ENCODE measurements at regions not wholly inside any gene's neighbourhood (a gene's known extent, or its start where the extent isn't known, plus 50 kb on each side); places are given as distances from the start of the nearest gene placed in this dataset.

DNA sequence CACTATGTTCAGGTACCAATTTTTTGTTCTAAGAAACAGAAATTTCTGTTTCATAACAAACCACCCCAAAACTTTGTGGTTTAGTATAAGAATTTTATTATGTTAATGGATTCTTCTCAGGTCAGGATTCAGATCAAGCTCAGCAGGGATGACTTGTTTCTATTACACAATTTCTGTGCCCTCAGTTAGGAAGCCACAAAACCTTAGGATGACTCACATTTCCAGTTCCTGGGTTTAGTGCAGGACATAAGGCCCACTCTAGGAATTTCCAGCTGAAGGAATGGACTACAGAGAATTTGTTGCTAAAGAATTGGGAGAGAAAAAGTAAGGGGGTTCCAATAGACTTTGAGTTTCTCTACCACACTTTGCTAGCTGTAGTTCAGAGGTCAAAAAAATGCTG, 629.3 kb downstream of the ANXA1 start:
- Histone ChIP-seq H3K36me3 (ENCODE audit: insufficient read depth, insufficient read length, low read length) (no peaks in the 10 kb centered on the region), H3K4me1 (ENCODE audit: insufficient read depth, insufficient read length) (no peaks in the 10 kb centered on the region), H3K4me3 (ENCODE audit: insufficient read length, low read depth) (no peak overlapping the region), H3K27me3 (ENCODE audit: insufficient read depth, insufficient read length) (no peaks in the 10 kb centered on the region), H3K9ac (ENCODE audit: insufficient read length, low read depth) (no peak overlapping the region), H3K9me3 (ENCODE audit: insufficient read depth, low read length) (no peaks in the 10 kb centered on the region)
- TF ChIP-seq ZNF274 (IDR thresholded peaks at IDR 0.05; ENCODE audit: low read depth, low read length) (no peak), YY1 (IDR thresholded peaks at IDR 0.05; ENCODE audit: insufficient read depth, insufficient read length) (no peak), SUZ12 (IDR thresholded peaks at IDR 0.05; ENCODE audit: extremely low read depth, insufficient read depth, insufficient read length) (no peak)
- DNase-seq (ENCODE audit: low read depth, low spot score) = no peak

DNA sequence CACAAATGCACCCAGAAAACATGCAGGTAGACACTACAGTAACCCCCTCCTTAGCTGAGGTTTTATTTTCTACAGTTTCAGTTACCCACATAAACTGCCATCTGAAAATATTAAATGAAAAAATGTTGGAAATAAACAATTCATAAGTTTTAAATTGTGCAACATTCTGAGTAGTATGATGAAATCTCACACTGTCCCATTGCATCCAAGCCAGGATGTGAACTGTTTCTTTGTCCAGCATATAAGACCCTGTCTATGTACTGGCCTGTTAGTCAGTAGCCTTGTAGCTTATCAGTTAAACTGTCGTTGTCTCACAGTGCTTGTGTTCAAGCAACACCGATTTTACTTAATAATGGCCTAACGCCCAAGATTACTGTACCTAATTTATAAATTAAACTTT, 630.5 kb downstream of the ANXA1 start:
- Histone ChIP-seq H3K9ac (ENCODE audit: insufficient read length, low read depth) (no peak overlapping the region), H3K4me3 (ENCODE audit: insufficient read length, low read depth) (no peak overlapping the region), H3K36me3 (ENCODE audit: insufficient read depth, insufficient read length, low read length) (no peaks in the 10 kb centered on the region), H3K4me1 (ENCODE audit: insufficient read depth, insufficient read length) (no peaks in the 10 kb centered on the region), H3K9me3 (ENCODE audit: insufficient read depth, low read length) (no peaks in the 10 kb centered on the region), H3K27me3 (ENCODE audit: insufficient read depth, insufficient read length) (no peaks in the 10 kb centered on the region)
- TF ChIP-seq SUZ12 (IDR thresholded peaks at IDR 0.05; ENCODE audit: extremely low read depth, insufficient read depth, insufficient read length) = no peak
- no peak for TF ChIP-seq YY1 (IDR thresholded peaks at IDR 0.05; ENCODE audit: insufficient read depth, insufficient read length)
- no peak for TF ChIP-seq ZNF274 (IDR thresholded peaks at IDR 0.05; ENCODE audit: low read depth, low read length)
- no peak for DNase-seq (ENCODE audit: low read depth, low spot score)

DNA sequence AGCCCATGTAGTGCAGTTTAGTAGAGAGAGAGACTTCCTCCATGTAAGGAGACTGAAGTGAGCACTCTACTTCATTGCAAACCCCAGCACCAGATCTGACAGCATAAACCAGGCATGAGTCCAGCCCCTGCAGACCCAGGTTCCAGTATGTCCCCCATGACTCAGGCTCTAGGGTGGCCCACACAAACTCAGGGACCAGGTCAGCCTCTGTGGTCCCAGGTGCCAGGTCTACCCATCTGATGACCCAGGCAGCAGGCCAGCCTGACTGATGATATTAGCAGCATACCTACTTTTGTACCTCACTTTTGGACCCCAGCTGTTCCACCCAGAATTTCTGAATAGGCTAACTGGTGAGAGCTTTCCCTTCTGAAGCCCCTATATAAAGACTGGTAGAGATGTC, 647.8 kb downstream of the ANXA1 start:
- Histone ChIP-seq H3K27me3 (ENCODE audit: insufficient read depth, insufficient read length) (no peaks in the 10 kb centered on the region), H3K36me3 (ENCODE audit: insufficient read depth, insufficient read length, low read length) (no peaks in the 10 kb centered on the region), H3K4me1 (ENCODE audit: insufficient read depth, insufficient read length) (no peaks in the 10 kb centered on the region), H3K9me3 (ENCODE audit: insufficient read depth, low read length) (no peaks in the 10 kb centered on the region), H3K9ac (ENCODE audit: insufficient read length, low read depth) (no peak overlapping the region), H3K4me3 (ENCODE audit: insufficient read length, low read depth) (no peak overlapping the region)
- TF ChIP-seq YY1 (IDR thresholded peaks at IDR 0.05; ENCODE audit: insufficient read depth, insufficient read length) = no peak
- no peak for TF ChIP-seq ZNF274 (IDR thresholded peaks at IDR 0.05; ENCODE audit: low read depth, low read length)
- no peak for TF ChIP-seq SUZ12 (IDR thresholded peaks at IDR 0.05; ENCODE audit: extremely low read depth, insufficient read depth, insufficient read length)
- DNase-seq (ENCODE audit: low read depth, low spot score) = no peak

DNA sequence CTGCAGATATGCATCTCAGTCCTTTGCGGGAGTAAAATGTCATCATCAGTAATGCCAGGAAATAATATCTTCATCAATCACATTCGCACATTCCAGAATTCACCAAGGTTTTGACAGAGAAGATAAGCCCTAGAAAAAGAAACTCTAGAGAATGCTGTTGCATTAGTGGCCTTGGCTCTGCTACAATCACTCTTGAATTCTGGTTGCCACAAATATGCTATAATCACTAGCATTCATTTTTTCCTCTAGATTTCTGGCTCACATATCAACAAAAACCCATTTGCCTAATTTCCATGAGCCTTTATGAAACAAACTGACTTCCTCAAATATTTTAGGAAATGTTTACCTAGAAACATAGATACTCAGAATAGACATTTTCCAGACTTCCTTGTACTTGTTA, 653.4 kb downstream of the ANXA1 start:
- H3K36me3 ChIP-seq (ENCODE audit: insufficient read depth, insufficient read length, low read length) = no peaks in the 10 kb centered on the region
- H3K27me3 ChIP-seq (ENCODE audit: insufficient read depth, insufficient read length) = no peaks in the 10 kb centered on the region
- H3K9me3 ChIP-seq (ENCODE audit: insufficient read depth, low read length) = no peaks in the 10 kb centered on the region
- no peak overlapping the region for H3K9ac ChIP-seq (ENCODE audit: insufficient read length, low read depth)
- TF ChIP-seq YY1 (IDR thresholded peaks at IDR 0.05; ENCODE audit: insufficient read depth, insufficient read length) = no peak
- no peak for TF ChIP-seq SUZ12 (IDR thresholded peaks at IDR 0.05; ENCODE audit: extremely low read depth, insufficient read depth, insufficient read length)
- TF ChIP-seq ZNF274 (IDR thresholded peaks at IDR 0.05; ENCODE audit: low read depth, low read length) = no peak
- H3K4me3 ChIP-seq (ENCODE audit: insufficient read length, low read depth) = no peak overlapping the region
- DNase-seq (ENCODE audit: low read depth, low spot score) = no peak
- H3K4me1 ChIP-seq (ENCODE audit: insufficient read depth, insufficient read length) = no peaks in the 10 kb centered on the region

DNA sequence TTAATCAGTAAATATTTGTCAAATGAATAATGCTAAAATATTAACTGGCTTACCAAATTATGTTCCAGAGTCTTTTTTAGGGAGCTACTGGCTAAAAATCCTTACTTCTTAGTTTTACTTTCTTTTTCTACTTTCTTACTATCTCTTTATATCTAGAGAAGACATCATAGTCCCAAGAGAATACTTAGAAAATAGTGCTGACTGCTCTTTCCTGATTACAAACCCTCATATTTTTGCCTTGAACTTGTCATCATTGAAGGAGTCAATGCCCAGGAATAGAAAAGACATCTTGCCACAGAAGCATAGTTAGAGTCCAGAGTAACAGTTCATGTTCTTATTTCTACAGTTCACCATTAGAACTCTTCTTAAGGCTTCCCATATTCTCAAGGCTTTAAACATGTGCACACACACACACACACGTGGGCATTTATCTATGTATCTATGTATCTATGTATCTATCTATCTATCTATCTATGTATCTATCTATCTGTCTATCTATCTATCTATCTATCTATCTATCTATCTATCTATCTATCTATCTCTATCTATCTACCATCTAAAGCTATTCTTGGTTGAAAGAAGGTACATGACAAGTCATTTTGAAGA, 654.3 kb downstream of the ANXA1 start:
- H3K4me1 ChIP-seq (ENCODE audit: insufficient read depth, insufficient read length) = no peaks in the 10 kb centered on the region
- no peaks in the 10 kb centered on the region for H3K27me3 ChIP-seq (ENCODE audit: insufficient read depth, insufficient read length)
- no peak overlapping the region for H3K9ac ChIP-seq (ENCODE audit: insufficient read length, low read depth)
- TF ChIP-seq ZNF274 (IDR thresholded peaks at IDR 0.05; ENCODE audit: low read depth, low read length) (no peak), YY1 (IDR thresholded peaks at IDR 0.05; ENCODE audit: insufficient read depth, insufficient read length) (no peak), SUZ12 (IDR thresholded peaks at IDR 0.05; ENCODE audit: extremely low read depth, insufficient read depth, insufficient read length) (no peak)
- no peak for DNase-seq (ENCODE audit: low read depth, low spot score)
- H3K4me3 ChIP-seq (ENCODE audit: insufficient read length, low read depth) = no peak overlapping the region
- no peaks in the 10 kb centered on the region for H3K36me3 ChIP-seq (ENCODE audit: insufficient read depth, insufficient read length, low read length)
- H3K9me3 ChIP-seq (ENCODE audit: insufficient read depth, low read length) = no peaks in the 10 kb centered on the region

DNA sequence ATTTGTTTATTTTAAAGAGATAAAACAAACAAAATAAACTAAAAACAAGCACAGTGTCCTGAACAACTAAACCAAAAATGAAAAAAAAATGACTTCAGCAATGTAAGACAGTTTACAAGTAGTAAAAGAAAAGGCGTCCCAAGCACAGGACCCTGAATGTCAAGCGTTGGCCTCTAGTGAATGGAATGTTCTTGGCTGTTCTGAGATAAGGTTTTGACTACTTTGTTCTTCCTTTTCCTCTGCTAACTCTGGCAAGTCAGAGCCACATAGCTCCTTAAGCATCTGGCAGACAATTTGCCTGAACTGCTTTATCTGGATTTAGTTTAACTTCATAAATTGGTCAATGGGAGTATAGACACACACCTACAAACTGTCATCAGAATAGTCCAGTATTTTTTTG, 655.2 kb downstream of the ANXA1 start:
- no peaks in the 10 kb centered on the region for H3K36me3 ChIP-seq (ENCODE audit: insufficient read depth, insufficient read length, low read length)
- H3K4me1 ChIP-seq (ENCODE audit: insufficient read depth, insufficient read length) = no peaks in the 10 kb centered on the region
- DNase-seq (ENCODE audit: low read depth, low spot score) = no peak
- H3K4me3 ChIP-seq (ENCODE audit: insufficient read length, low read depth) = no peak overlapping the region
- no peaks in the 10 kb centered on the region for H3K9me3 ChIP-seq (ENCODE audit: insufficient read depth, low read length)
- no peak overlapping the region for H3K9ac ChIP-seq (ENCODE audit: insufficient read length, low read depth)
- H3K27me3 ChIP-seq (ENCODE audit: insufficient read depth, insufficient read length) = no peaks in the 10 kb centered on the region
- TF ChIP-seq ZNF274 (IDR thresholded peaks at IDR 0.05; ENCODE audit: low read depth, low read length) (no peak), YY1 (IDR thresholded peaks at IDR 0.05; ENCODE audit: insufficient read depth, insufficient read length) (no peak), SUZ12 (IDR thresholded peaks at IDR 0.05; ENCODE audit: extremely low read depth, insufficient read depth, insufficient read length) (no peak)

DNA sequence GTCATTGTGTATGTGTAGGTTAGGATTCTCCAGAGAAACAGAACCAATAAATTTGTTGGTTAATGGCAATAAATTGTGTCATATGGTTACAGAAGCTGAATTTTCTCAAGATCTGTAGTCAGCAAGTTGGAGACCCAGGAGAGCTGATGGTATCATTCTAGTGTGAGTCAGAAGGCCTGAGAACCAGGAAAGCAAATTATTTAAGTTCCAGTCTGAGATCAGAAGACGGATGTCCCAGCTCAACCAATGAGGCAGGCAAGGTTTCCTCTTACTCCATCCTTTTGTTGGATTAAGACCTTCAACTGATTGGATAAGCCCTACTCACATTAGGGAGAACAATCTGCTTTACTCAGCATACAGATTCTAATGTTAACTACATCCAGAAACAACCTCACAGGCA, 656.3 kb downstream of the ANXA1 start:
- no peaks in the 10 kb centered on the region for H3K36me3 ChIP-seq (ENCODE audit: insufficient read depth, insufficient read length, low read length)
- H3K4me1 ChIP-seq (ENCODE audit: insufficient read depth, insufficient read length) = no peaks in the 10 kb centered on the region
- no peak overlapping the region for H3K9ac ChIP-seq (ENCODE audit: insufficient read length, low read depth)
- H3K9me3 ChIP-seq (ENCODE audit: insufficient read depth, low read length) = no peaks in the 10 kb centered on the region
- DNase-seq (ENCODE audit: low read depth, low spot score) = no peak
- TF ChIP-seq SUZ12 (IDR thresholded peaks at IDR 0.05; ENCODE audit: extremely low read depth, insufficient read depth, insufficient read length) = no peak
- TF ChIP-seq ZNF274 (IDR thresholded peaks at IDR 0.05; ENCODE audit: low read depth, low read length) = no peak
- no peak for TF ChIP-seq YY1 (IDR thresholded peaks at IDR 0.05; ENCODE audit: insufficient read depth, insufficient read length)
- no peak overlapping the region for H3K4me3 ChIP-seq (ENCODE audit: insufficient read length, low read depth)
- H3K27me3 ChIP-seq (ENCODE audit: insufficient read depth, insufficient read length) = no peaks in the 10 kb centered on the region
